SK-N-SH (cell line): ENCODE measurements at regions not wholly inside any gene's neighbourhood (a gene's known extent, or its start where the extent isn't known, plus 50 kb on each side); places are given as distances from the start of the nearest gene placed in this dataset.

ENCODE experiments used
- CTCF ChIA-PET: fragments of 300-600, 350-600 bp; formaldehyde crosslinking; extraction: SDS; loops from one replicate; lab custom pipeline; 2021; lab: Yijun Ruan, JAX
- POLR2A ChIA-PET: fragments of 350-600 bp; sonication (Branson Sonifier 250); formaldehyde crosslinking; extraction: SDS; loops from one replicate; lab custom pipeline; 2020; ENCODE audit warnings: antibody characterized with exemption, inconsistent platforms; lab: Yijun Ruan, JAX
- DNase-seq: peaks from one replicate; pipeline ENCODE4 v3.0.0; 2012
- H2AFZ ChIP-seq: fragments of 200-600 bp; sonication (generic); 2 replicates; pipeline ENCODE4 v1.8.1; 2016; ENCODE audit warnings: antibody characterized with exemption, mild to moderate bottlenecking, low read depth
- H3F3A ChIP-seq: fragments of 200-600 bp; sonication (generic); replicated peaks from 2 replicates; pipeline ENCODE3; 2016; ENCODE audit warnings: antibody characterized with exemption, mild to moderate bottlenecking; ENCODE audit not compliant: insufficient read depth
- H3K27ac ChIP-seq, 2 experiments: fragments of 200-500 bp in 1 of 2; fragments of 200-600 bp in 1 of 2; sonication (Bioruptor generic) in 1 of 2; sonication (generic), shearing (Covaris generic) in 1 of 2; 2 replicates each; pipeline versions ENCODE4 v1.5.1 to v1.6.1; 2014 to 2016; ENCODE audit warnings: low read depth in 2 of 2, inconsistent platforms in 1 of 2, low read length in 1 of 2, mild to moderate bottlenecking in 1 of 2, mixed read lengths in 1 of 2
- H3K27me3 ChIP-seq: fragments of 200-600 bp; sonication (generic), shearing (Covaris generic); 2 replicates; pipeline ENCODE4 v1.6.1; 2016; ENCODE audit warnings: mixed run types; ENCODE audit not compliant: insufficient read depth
- H3K36me3 ChIP-seq, 2 experiments: fragments of 200-500 bp in 1 of 2; fragments of 200-600 bp in 1 of 2; sonication (Bioruptor generic) in 1 of 2; sonication (generic) in 1 of 2; replicated peaks in 1 of 2; 2 replicates each; pipeline versions ENCODE3 to v1.5.1; 2014 to 2016; ENCODE audit warnings: low read length in 1 of 2, mild to moderate bottlenecking in 1 of 2; ENCODE audit not compliant: insufficient read depth in 2 of 2, control insufficient read depth in 1 of 2
- H3K4me1 ChIP-seq, 2 experiments: fragments of 200-500 bp in 1 of 2; fragments of 200-600 bp in 1 of 2; sonication (Bioruptor generic) in 1 of 2; sonication (generic), shearing (Covaris generic) in 1 of 2; 2 replicates each; pipeline versions ENCODE4 v1.5.1 to v1.6.1; 2014 to 2016; ENCODE audit warnings: low read depth in 1 of 2, low read length in 1 of 2, mixed run types in 1 of 2; ENCODE audit not compliant: insufficient read depth in 2 of 2, control insufficient read depth in 1 of 2
- H3K4me2 ChIP-seq: fragments of 200-600 bp; sonication (generic), shearing (Covaris generic); 2 replicates; pipeline ENCODE4 v1.6.1; 2017; ENCODE audit warnings: mixed run types
- H3K4me3 ChIP-seq, 2 experiments: fragments of 200-500 bp in 1 of 2; fragments of 200-600 bp in 1 of 2; sonication (Bioruptor generic) in 1 of 2; sonication (generic), shearing (Covaris generic) in 1 of 2; 2 replicates each; pipeline versions ENCODE4 v1.5.1 to v1.8.1; 2014 to 2016; ENCODE audit warnings: low read depth in 2 of 2, inconsistent platforms in 1 of 2, low read length in 1 of 2, mild to moderate bottlenecking in 1 of 2, mixed read lengths in 1 of 2, moderate library complexity in 1 of 2
- H3K79me2 ChIP-seq: fragments of 200-600 bp; sonication (generic); 2 replicates; pipeline ENCODE4 v1.8.1; 2017; ENCODE audit warnings: mild to moderate bottlenecking; ENCODE audit not compliant: insufficient read depth
- H3K9ac ChIP-seq: fragments of 200-600 bp; sonication (generic); 2 replicates; pipeline ENCODE4 v1.6.1; 2017; ENCODE audit warnings: mixed run types
- H3K9me2 ChIP-seq: fragments of 200-600 bp; sonication (generic); 2 replicates; pipeline ENCODE4 v1.6.1; 2017; ENCODE audit warnings: mixed run types
- H3K9me3 ChIP-seq: fragments of 200-600 bp; sonication (generic); 2 replicates; pipeline ENCODE4 v1.6.1; 2017; ENCODE audit warnings: mixed run types, mild to moderate bottlenecking, moderate library complexity
- H4K20me1 ChIP-seq: fragments of 200-600 bp; sonication (generic); 2 replicates; pipeline ENCODE4 v1.6.1; 2017; ENCODE audit warnings: mild to moderate bottlenecking, mixed run types; ENCODE audit not compliant: insufficient read depth
- CTCF ChIP-seq: fragments of 200-600 bp; sonication (generic); IDR thresholded peaks from 2 replicates; pipeline ENCODE4 v1.6.1; 2017; ENCODE audit warnings: antibody characterized with exemption, mild to moderate bottlenecking, moderate library complexity
- ELF1 ChIP-seq: IDR thresholded peaks from 2 replicates; pipeline ENCODE4 v1.4.0; 2012
- FOSL2 ChIP-seq: IDR thresholded peaks from 2 replicates; pipeline ENCODE4 v1.4.0; 2012; ENCODE audit warnings: low read depth, mild to moderate bottlenecking, moderate library complexity, borderline replicate concordance
- FOXJ3 ChIP-seq: sonication (generic); formaldehyde crosslinking; IDR thresholded peaks from 2 replicates; pipeline ENCODE4 v1.5.1; 2020; ENCODE audit warnings: mild to moderate bottlenecking, missing genetic modification reagents
- IRF3 ChIP-seq: fragments of 150-350 bp; IDR thresholded peaks from 2 replicates; pipeline ENCODE4 v1.6.1; 2016; ENCODE audit warnings: mild to moderate bottlenecking, low read depth, low read length
- JUND ChIP-seq: IDR thresholded peaks from 2 replicates; pipeline ENCODE4 v1.4.0; 2012
- NFIC ChIP-seq: IDR thresholded peaks from 2 replicates; pipeline ENCODE4 v1.4.0; 2012; ENCODE audit warnings: borderline replicate concordance
- PBX3 ChIP-seq: IDR thresholded peaks from 2 replicates; pipeline ENCODE4; 2012
- REST ChIP-seq: IDR thresholded peaks from 2 replicates; pipeline ENCODE4 v1.6.1; 2012; ENCODE audit warnings: mild to moderate bottlenecking, low read depth, low read length, moderate library complexity
- RFX5 ChIP-seq: IDR thresholded peaks from 2 replicates; pipeline ENCODE4 v1.6.1; 2012; ENCODE audit warnings: mild to moderate bottlenecking, improper control_type of control experiment, low read length
- SIN3A ChIP-seq: IDR thresholded peaks from 2 replicates; pipeline ENCODE4 v1.6.1; 2012; ENCODE audit warnings: low read depth, mild to moderate bottlenecking, low read length, moderate library complexity, borderline replicate concordance
- SMC3 ChIP-seq: IDR thresholded peaks from 2 replicates; pipeline ENCODE4 v1.6.1; 2012; ENCODE audit warnings: low read depth, low read length, improper control_type of control experiment
- USF1 ChIP-seq: IDR thresholded peaks from 2 replicates; pipeline ENCODE4 v1.4.0; 2012; ENCODE audit warnings: low read depth, borderline replicate concordance
- USF2 ChIP-seq: fragments of 150-350 bp; IDR thresholded peaks from 2 replicates; pipeline ENCODE4 v1.6.1; 2017; ENCODE audit warnings: antibody characterized with exemption, low read length, low read depth, borderline replicate concordance
- ZBTB33 ChIP-seq: IDR thresholded peaks from 2 replicates; pipeline ENCODE4 v1.4.0; 2012; ENCODE audit warnings: low read depth, borderline replicate concordance
- WGBS: methylation state at CpG from one replicate; pipeline ENCODE4 v1.1.6; 2017; ENCODE audit warnings: low lambda C conversion rate; 5-methylcytosine and 5-hydroxymethylcytosine counted together

GRCh38 chr18:34591920-34592444 is 118.1 kb upstream of the DTNA start:
- no peak overlapping the region for H2AFZ ChIP-seq

GRCh38 chr18:34592481-34592880 is 117.6 kb upstream of the DTNA start:
- H3K4me1 ChIP-seq, result peaks cover 0 to 6% of the 10 kb centered on the region in 2 experiments; a peak in 1 of 4 replicates
- ChIA-PET POLR2A (interaction anchor here (0.7 kb wide), 1 partner anchor 869 kb away, joined by 3 read pairs; no protein-coding TSS in a partner anchor), CTCF (interaction anchor here (1.2 kb wide), 1 partner anchor 69 kb away, joined by 4 read pairs; no protein-coding TSS in a partner anchor)
- no peaks in the 10 kb centered on the region for H4K20me1 ChIP-seq
- H3F3A ChIP-seq, result no peaks in the 10 kb centered on the region
- no peak overlapping the region for H3K9ac ChIP-seq
- H3K27me3 ChIP-seq, result no peaks in the 10 kb centered on the region
- no peaks in the 10 kb centered on the region for H3K79me2 ChIP-seq
- no peak for DNase-seq
- no peak overlapping the region for H2AFZ ChIP-seq
- H3K36me3 ChIP-seq, result no peaks in the 10 kb centered on the region
- no peaks in the 10 kb centered on the region for H3K9me2 ChIP-seq
- no peaks in the 10 kb centered on the region for H3K9me3 ChIP-seq
- H3K4me2 ChIP-seq, result no peak overlapping the region
- no peak overlapping the region for H3K27ac ChIP-seq
- 80% methylated on average over 3 of the region's 3 CpGs for whole genome bisulfite sequencing
- no peak overlapping the region for H3K4me3 ChIP-seq
- TF ChIP-seq ZBTB33, result no peak
- no peak for TF ChIP-seq USF1
- no peak for TF ChIP-seq IRF3
- TF ChIP-seq ELF1, result no peak
- no peak for TF ChIP-seq NFIC
- no peak for TF ChIP-seq RFX5
- no peak for TF ChIP-seq SMC3
- no peak for TF ChIP-seq USF2
- no peak for TF ChIP-seq FOXJ3 (CRISPR knock-in tag)
- no peak for TF ChIP-seq SIN3A
- no peak for TF ChIP-seq FOSL2
- no peak for TF ChIP-seq REST
- TF ChIP-seq PBX3, result no peak
- TF ChIP-seq CTCF, result no peak

More at GRCh38 chr18:34591920-34592444, 118.1 kb upstream of the DTNA start:
- no peaks in the 10 kb centered on the region for H3K79me2 ChIP-seq
- peaks cover 0 to 6% of the 10 kb centered on the region in 2 experiments; a peak in 1 of 4 replicates for H3K4me1 ChIP-seq
- no peak for DNase-seq
- H3K9me2 ChIP-seq, result no peaks in the 10 kb centered on the region
- H3K4me2 ChIP-seq, result no peak overlapping the region
- H3K27me3 ChIP-seq, result no peaks in the 10 kb centered on the region
- no peaks in the 10 kb centered on the region for H4K20me1 ChIP-seq
- H3F3A ChIP-seq, result no peaks in the 10 kb centered on the region
- TF ChIP-seq JUND, result no peak
- ChIA-PET CTCF (interaction anchor here (1.2 kb wide), 1 partner anchor 70 kb away, joined by 4 read pairs; no protein-coding TSS in a partner anchor), POLR2A (no interaction called here)
- H3K9me3 ChIP-seq, result no peaks in the 10 kb centered on the region
- H3K27ac ChIP-seq, result no peak overlapping the region
- no peak overlapping the region for H3K4me3 ChIP-seq
- H3K9ac ChIP-seq, result no peak overlapping the region
- 85% methylated on average over 2 of the region's 2 CpGs for WGBS
- H3K36me3 ChIP-seq, result no peaks in the 10 kb centered on the region
